ENCODE measurements at regions not wholly inside any gene's neighbourhood (a gene's known extent, or its start where the extent isn't known, plus 50 kb on each side); places are given as distances from the start of the nearest gene placed in this dataset.

DNA sequence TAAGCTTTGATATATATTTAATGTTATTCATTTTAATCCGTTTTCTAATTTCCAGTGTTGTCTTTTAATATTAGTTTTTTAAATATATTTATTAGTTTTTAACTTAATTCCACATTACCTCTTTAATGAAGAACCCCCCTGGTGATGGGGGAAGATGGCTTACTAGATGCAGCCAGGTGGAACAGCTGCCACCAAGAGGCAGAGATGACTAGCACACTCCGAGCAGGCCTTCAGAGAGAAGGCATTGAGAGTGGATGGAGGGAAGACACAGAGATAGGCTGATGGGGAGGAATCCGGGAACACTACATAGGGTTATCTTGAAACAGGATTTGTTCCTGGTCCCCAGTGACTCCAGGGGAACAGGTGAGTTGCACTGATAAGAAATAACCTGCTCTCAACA lies 771.6 kb downstream of the LRFN5 start:
- WGBS, 2 donors: 92 to 94% methylated on average over 3 of the region's 3 CpGs
- Histone ChIP-seq H3K36me3 (no peaks in the 10 kb centered on the region), H3K27ac (no peak overlapping the region), H3K4me1 (no peaks in the 10 kb centered on the region), H3K27me3 (no peaks in the 10 kb centered on the region), H3K4me3 (no peak overlapping the region), H3K9me3 (no peaks in the 10 kb centered on the region)
- TF ChIP-seq, protein P1, sequence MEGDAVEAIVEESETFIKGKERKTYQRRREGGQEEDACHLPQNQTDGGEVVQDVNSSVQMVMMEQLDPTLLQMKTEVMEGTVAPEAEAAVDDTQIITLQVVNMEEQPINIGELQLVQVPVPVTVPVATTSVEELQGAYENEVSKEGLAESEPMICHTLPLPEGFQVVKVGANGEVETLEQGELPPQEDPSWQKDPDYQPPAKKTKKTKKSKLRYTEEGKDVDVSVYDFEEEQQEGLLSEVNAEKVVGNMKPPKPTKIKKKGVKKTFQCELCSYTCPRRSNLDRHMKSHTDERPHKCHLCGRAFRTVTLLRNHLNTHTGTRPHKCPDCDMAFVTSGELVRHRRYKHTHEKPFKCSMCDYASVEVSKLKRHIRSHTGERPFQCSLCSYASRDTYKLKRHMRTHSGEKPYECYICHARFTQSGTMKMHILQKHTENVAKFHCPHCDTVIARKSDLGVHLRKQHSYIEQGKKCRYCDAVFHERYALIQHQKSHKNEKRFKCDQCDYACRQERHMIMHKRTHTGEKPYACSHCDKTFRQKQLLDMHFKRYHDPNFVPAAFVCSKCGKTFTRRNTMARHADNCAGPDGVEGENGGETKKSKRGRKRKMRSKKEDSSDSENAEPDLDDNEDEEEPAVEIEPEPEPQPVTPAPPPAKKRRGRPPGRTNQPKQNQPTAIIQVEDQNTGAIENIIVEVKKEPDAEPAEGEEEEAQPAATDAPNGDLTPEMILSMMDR (IDR thresholded peaks at IDR 0.05): no peak
- no peak for TF ChIP-seq EP300 (IDR thresholded peaks at IDR 0.05)
- TF ChIP-seq POLR2A (IDR thresholded peaks at IDR 0.05): no peak
- DNase-seq (ENCODE audit: low spot score in 2 of 2): no peak

DNA sequence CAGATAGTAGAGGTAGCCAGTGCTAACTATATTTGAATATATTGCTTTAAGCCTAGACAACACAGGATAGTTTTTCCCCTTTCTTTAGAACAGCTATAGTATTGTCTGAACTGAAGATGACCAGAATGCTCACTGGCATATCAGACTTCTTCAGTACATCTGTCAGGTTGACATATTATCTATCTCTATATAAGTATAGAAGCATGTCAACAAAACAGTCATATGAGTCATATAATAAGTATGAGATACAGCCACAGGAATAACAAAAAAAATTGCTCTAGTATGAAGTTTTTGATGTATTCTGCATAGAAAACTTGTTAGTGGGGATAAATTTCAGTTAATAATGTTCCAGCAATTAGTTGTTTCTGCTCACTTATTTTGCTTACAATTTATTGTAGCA lies 767.7 kb downstream of the LRFN5 start:
- H3K9me3 ChIP-seq: no peaks in the 10 kb centered on the region
- H3K36me3 ChIP-seq: no peaks in the 10 kb centered on the region
- no peak overlapping the region for H3K27ac ChIP-seq
- TF ChIP-seq POLR2A (IDR thresholded peaks at IDR 0.05) (no peak), EP300 (IDR thresholded peaks at IDR 0.05) (no peak)
- TF ChIP-seq, protein P1 (IDR thresholded peaks at IDR 0.05): no peak
- no peaks in the 10 kb centered on the region for H3K4me1 ChIP-seq
- H3K4me3 ChIP-seq: no peak overlapping the region
- H3K27me3 ChIP-seq: no peaks in the 10 kb centered on the region
- no peak for DNase-seq (ENCODE audit: low spot score in 2 of 2)

DNA sequence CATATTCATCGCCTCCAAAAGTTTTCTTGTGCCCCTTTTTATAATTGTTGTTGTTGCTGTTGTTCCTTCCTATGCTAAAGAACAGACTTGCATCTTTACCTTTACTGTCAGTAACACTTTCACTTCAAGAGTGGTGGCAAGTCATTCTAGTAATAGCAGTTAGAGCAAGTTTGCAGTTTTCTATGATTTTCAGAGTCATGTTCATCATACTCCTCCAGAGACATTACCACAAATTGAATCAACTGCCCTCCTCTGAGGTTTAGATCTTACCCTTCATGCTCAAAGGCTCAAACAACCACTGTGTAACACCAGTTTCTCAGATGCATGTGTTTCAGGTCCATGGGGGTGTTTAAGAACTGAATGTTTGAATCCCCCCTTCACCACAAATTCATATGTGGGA lies 763.4 kb downstream of the LRFN5 start:
- no peak for DNase-seq (ENCODE audit: low spot score in 2 of 2)

DNA sequence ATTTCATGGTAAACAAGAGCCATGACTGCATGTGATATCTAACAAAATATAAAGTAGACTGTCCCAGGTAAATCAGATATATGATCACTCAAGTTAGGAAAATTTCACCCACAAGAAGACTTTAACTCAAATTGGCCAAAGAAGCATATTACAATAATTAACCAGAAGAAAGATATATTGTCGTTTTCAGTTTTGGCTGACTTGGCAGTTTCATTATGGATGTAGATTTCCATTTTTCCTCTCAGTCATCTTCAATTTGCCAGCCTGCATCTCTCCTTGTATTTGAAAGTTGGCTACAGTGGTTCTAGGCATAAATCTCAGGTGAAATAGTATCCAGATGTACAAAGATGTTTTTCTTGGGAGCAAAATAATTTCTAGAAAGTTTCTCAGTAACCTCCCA lies 761.6 kb downstream of the LRFN5 start:
- Histone ChIP-seq H3K9me3 (no peaks in the 10 kb centered on the region), H3K4me3 (no peak overlapping the region), H3K36me3 (no peaks in the 10 kb centered on the region), H3K4me1 (no peaks in the 10 kb centered on the region), H3K27ac (no peak overlapping the region), H3K27me3 (no peaks in the 10 kb centered on the region)
- 64 to 68% methylated on average over 1 of the region's 1 CpG for WGBS, 2 donors
- DNase-seq (ENCODE audit: low spot score in 2 of 2): no peak
- TF ChIP-seq, protein P1 (IDR thresholded peaks at IDR 0.05): no peak
- TF ChIP-seq EP300 (IDR thresholded peaks at IDR 0.05) (no peak), POLR2A (IDR thresholded peaks at IDR 0.05) (no peak)

More for the DNA sequence above, 763.4 kb downstream of the LRFN5 start:
- no peak overlapping the region for H3K4me3 ChIP-seq
- H3K36me3 ChIP-seq: no peaks in the 10 kb centered on the region
- H3K9me3 ChIP-seq: no peaks in the 10 kb centered on the region
- H3K4me1 ChIP-seq: no peaks in the 10 kb centered on the region
- H3K27me3 ChIP-seq: no peaks in the 10 kb centered on the region
- WGBS, 2 donors: 54 to 98% methylated on average over 1 of the region's 1 CpG
- TF ChIP-seq POLR2A (IDR thresholded peaks at IDR 0.05) (no peak), EP300 (IDR thresholded peaks at IDR 0.05) (no peak)
- TF ChIP-seq, protein P1 (IDR thresholded peaks at IDR 0.05): no peak
- H3K27ac ChIP-seq: no peak overlapping the region

DNA sequence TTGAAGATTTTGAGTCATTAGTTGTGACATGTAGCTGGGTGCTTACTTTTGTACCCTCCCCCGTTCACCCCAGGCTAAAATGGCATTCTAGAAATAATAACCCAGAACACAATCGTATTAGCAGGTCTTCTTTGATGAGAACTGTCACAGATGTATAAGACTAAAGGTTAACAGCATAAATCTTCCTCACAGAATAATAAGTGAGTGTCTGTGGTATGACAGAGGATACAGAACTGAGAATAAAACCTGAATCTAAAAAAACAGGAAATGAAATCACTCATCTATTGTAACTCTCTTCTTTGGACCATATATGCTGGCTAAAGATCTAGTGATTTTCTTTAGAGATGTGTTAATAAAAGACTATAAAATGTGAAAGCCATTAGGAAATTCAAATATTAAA lies 746.6 kb downstream of the LRFN5 start:
- no peaks in the 10 kb centered on the region for H3K36me3 ChIP-seq
- no peaks in the 10 kb centered on the region for H3K4me1 ChIP-seq
- TF ChIP-seq, protein P1 (IDR thresholded peaks at IDR 0.05): no peak
- TF ChIP-seq POLR2A (IDR thresholded peaks at IDR 0.05): no peak
- no peak for TF ChIP-seq EP300 (IDR thresholded peaks at IDR 0.05)
- H3K9me3 ChIP-seq: no peaks in the 10 kb centered on the region
- 55 to 61% methylated on average over 2 of the region's 2 CpGs for WGBS, 2 donors
- H3K27me3 ChIP-seq: no peaks in the 10 kb centered on the region
- H3K4me3 ChIP-seq: no peak overlapping the region
- H3K27ac ChIP-seq: no peak overlapping the region
- no peak for DNase-seq (ENCODE audit: low spot score in 2 of 2)
